HepG2 (cell line): ENCODE measurements at regions not wholly inside any gene's neighbourhood (a gene's known extent, or its start where the extent isn't known, plus 50 kb on each side); places are given as distances from the start of the nearest gene placed in this dataset.

Source experiments
- ATAC-seq: fragments of 200-7000 bp; cut with Tn5 transposase; 3 replicates; pipeline ENCODE4 v1.9.1; 2020; ENCODE audit warnings: mild to moderate bottlenecking, moderate library complexity
- BruUV-seq: library from RNA; stranded (reverse); fragments of 400-500 nt; replicated peaks from 2 replicates; lab custom pipeline; 2021; lab: Mats Ljungman, UMichigan
- CTCF ChIA-PET: fragments of 300-600 bp; formaldehyde crosslinking; extraction: SDS; loops from one replicate; lab custom pipeline; 2021; ENCODE audit warnings: low total read pairs, inconsistent platforms, low intra/inter-chr PET ratio; lab: Yijun Ruan, JAX
- POLR2A ChIA-PET: fragments of 350-600 bp; sonication (Branson Sonifier 250); formaldehyde crosslinking; loops from one replicate; lab custom pipeline; 2020; ENCODE audit warnings: antibody characterized with exemption, inconsistent platforms; lab: Yijun Ruan, JAX
- DNase-seq: peaks from one replicate; pipeline ENCODE4 v3.0.0-alpha.2; 2015; ENCODE audit warnings: low spot score
- FAIRE-seq: peaks from 3 replicates; lab custom pipeline; 2011; peaks lifted over from hg19 to GRCh38; lab: Jason Lieb, UNC
- H2AFZ ChIP-seq: one replicate; pipeline ENCODE4 v1.6.1; 2011; ENCODE audit warnings: low read length, inconsistent platforms
- H3K27ac ChIP-seq: fragments of 300-600 bp; 3 replicates; pipeline ENCODE4 v1.8.0; 2011; ENCODE audit warnings: mixed run types, mild to moderate bottlenecking, mixed read lengths, low read length, inconsistent platforms; ENCODE audit not compliant: insufficient read depth; ENCODE audit errors: extremely low read length
- H3K27me3 ChIP-seq, 2 experiments: fragments of 200-600 bp in 1 of 2; 2 replicates in 1 of 2; 3 replicates in 1 of 2; pipeline versions ENCODE4 v1.6.0 to v1.8.0; 2011; ENCODE audit warnings: low read length in 2 of 2, mild to moderate bottlenecking in 2 of 2, moderate library complexity in 2 of 2, inconsistent platforms in 1 of 2; ENCODE audit not compliant: insufficient read depth in 2 of 2, control insufficient read depth in 1 of 2
- H3K36me3 ChIP-seq, 2 experiments: fragments of 200-600 bp in 1 of 2; replicated peaks in 1 of 2; 2 replicates in 1 of 2; 3 replicates in 1 of 2; pipeline versions ENCODE4 v1.5.1 to v1.8.0; 2011; ENCODE audit warnings: low read length in 2 of 2, inconsistent platforms in 1 of 2; ENCODE audit not compliant: insufficient read depth in 2 of 2, control insufficient read depth in 1 of 2
- H3K4me1 ChIP-seq: 2 replicates; pipeline ENCODE4 v1.5.1; 2012; ENCODE audit warnings: low read length, inconsistent platforms; ENCODE audit not compliant: insufficient read depth
- H3K4me2 ChIP-seq: 2 replicates; pipeline ENCODE4 v1.6.0; 2011; ENCODE audit warnings: low read depth, low read length, inconsistent platforms
- H3K4me3 ChIP-seq, 3 experiments: fragments of 200-600 bp in 1 of 3; sonication (generic), shearing (Covaris generic) in 1 of 3; replicated peaks in 1 of 3; 2 replicates each; pipeline ENCODE4 v1.5.1; 2011 to 2016; ENCODE audit warnings: low read length in 3 of 3, inconsistent platforms in 2 of 3, low read depth in 2 of 3, mild to moderate bottlenecking in 2 of 3, control low read depth in 1 of 3, mixed read lengths in 1 of 3; ENCODE audit not compliant: insufficient read depth in 1 of 3
- H3K79me2 ChIP-seq: one replicate; pipeline ENCODE4 v1.6.1; 2011; ENCODE audit warnings: low read length, inconsistent platforms; ENCODE audit not compliant: insufficient read depth
- H3K9ac ChIP-seq: 2 replicates; pipeline ENCODE4 v1.6.0; 2011; ENCODE audit warnings: mild to moderate bottlenecking, low read depth, low read length, inconsistent platforms; ENCODE audit not compliant: insufficient read depth
- H3K9me3 ChIP-seq: 2 replicates; pipeline ENCODE4 v1.5.1; 2012; ENCODE audit warnings: mild to moderate bottlenecking, low read length
- H4K20me1 ChIP-seq: 2 replicates; pipeline ENCODE4 v1.6.0; 2011; ENCODE audit warnings: inconsistent platforms, mild to moderate bottlenecking, low read length, moderate library complexity; ENCODE audit not compliant: insufficient read depth
- AHR ChIP-seq: IDR thresholded peaks from 2 replicates; pipeline ENCODE4 v1.6.1; 2018; ENCODE audit warnings: missing genetic modification reagents, missing compliant biosample characterization
- KAT2B ChIP-seq: fragments of 150-350 bp; IDR thresholded peaks from 2 replicates; pipeline ENCODE4 v1.6.1; 2014; ENCODE audit warnings: low read depth, low read length, borderline replicate concordance
- KAT8 ChIP-seq: IDR thresholded peaks from 2 replicates; pipeline ENCODE4 v1.6.1; 2016; ENCODE audit warnings: missing genetic modification reagents, missing compliant biosample characterization
- RCOR2 ChIP-seq: IDR thresholded peaks from 2 replicates; pipeline ENCODE4 v1.6.1; 2016; ENCODE audit warnings: missing biosample characterization, missing genetic modification reagents
- THAP11 ChIP-seq: IDR thresholded peaks from 2 replicates; pipeline ENCODE4 v1.6.1; 2016; ENCODE audit warnings: missing biosample characterization, missing genetic modification reagents
- TOE1 ChIP-seq: sonication (generic); formaldehyde crosslinking; IDR thresholded peaks from 2 replicates; pipeline ENCODE4 v1.4.0; 2020; ENCODE audit warnings: mild to moderate bottlenecking, missing genetic modification reagents
- ZFP90 ChIP-seq: sonication (generic); formaldehyde crosslinking; IDR thresholded peaks from 2 replicates; pipeline ENCODE4 v1.8.0; 2022; ENCODE audit warnings: missing genetic modification reagents, mild to moderate bottlenecking, inconsistent platforms, borderline replicate concordance
- ZNF10 ChIP-seq: sonication (generic); formaldehyde crosslinking; IDR thresholded peaks from 2 replicates; pipeline ENCODE4 v1.4.0; 2020; ENCODE audit warnings: mild to moderate bottlenecking, low read depth, missing genetic modification reagents, borderline replicate concordance
- ZNF510 ChIP-seq: sonication (generic); formaldehyde crosslinking; IDR thresholded peaks from 2 replicates; pipeline ENCODE4 v1.4.0; 2020; ENCODE audit warnings: low read depth, mild to moderate bottlenecking, missing genetic modification reagents
- ZNF614 ChIP-seq: IDR thresholded peaks from 2 replicates; pipeline ENCODE4 v1.6.1; 2018; ENCODE audit warnings: missing biosample characterization, missing genetic modification reagents, inconsistent platforms, borderline replicate concordance
- ZNF616 ChIP-seq: sonication (generic); formaldehyde crosslinking; IDR thresholded peaks from 2 replicates; pipeline ENCODE4 v1.5.0; 2020; ENCODE audit warnings: low read depth, mild to moderate bottlenecking, missing genetic modification reagents
- ZSCAN30 ChIP-seq: sonication (generic); formaldehyde crosslinking; IDR thresholded peaks from 2 replicates; pipeline ENCODE4 v1.5.0; 2020; ENCODE audit warnings: mild to moderate bottlenecking, missing genetic modification reagents
- WGBS: methylation state at CpG from one replicate; pipeline ENCODE4 v1.1.6; 2017; ENCODE audit warnings: low lambda C conversion rate; 5-methylcytosine and 5-hydroxymethylcytosine counted together
- in situ Hi-C: cut with HindIII; loops from 2 replicates; pipeline ENCODE4 v1.10.0; 2017; ENCODE audit warnings: low pct_unique_long_range_greater_than_20kb; ENCODE audit not compliant: extremely low pct_ligation_motif_present
- intact Hi-C: fragments of 100-400 bp; cut with micrococcal nuclease; formaldehyde crosslinking; loops from one replicate; pipeline ENCODE4 v1.10.0; 2022; ENCODE audit not compliant: unreplicated experiment
- TF ChIP-seq, protein P1 (sequence below): IDR thresholded peaks from 2 replicates; pipeline ENCODE4 v1.6.1; 2018; ENCODE audit warnings: missing genetic modification reagents, mild to moderate bottlenecking, missing compliant biosample characterization

DNA sequence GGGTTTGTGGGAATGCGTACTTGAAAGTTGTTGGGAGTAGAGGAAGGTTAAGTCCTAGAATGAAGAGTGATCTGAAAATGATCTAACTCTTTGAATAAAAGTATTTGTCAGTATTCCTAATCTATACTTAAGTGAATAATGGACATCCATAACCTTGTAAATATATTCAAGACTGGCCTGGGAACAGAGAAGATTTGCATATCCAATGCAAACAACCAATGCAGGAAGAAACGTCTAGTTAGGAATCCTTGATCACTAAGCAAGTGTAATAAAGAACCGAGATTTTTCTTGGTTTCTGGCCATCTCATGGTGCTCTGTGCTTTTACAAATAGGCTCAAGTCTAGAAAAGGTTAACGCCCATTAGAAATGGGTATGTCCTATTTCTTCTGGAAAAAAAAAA, 157.1 kb downstream of the RAB11FIP2 start:
- ChIA-PET CTCF (no interaction called here), POLR2A (no interaction called here)
- H3K79me2 ChIP-seq = no peaks in the 10 kb centered on the region
- H4K20me1 ChIP-seq = no peaks in the 10 kb centered on the region
- H3K36me3 ChIP-seq = no peaks in the 10 kb centered on the region
- ATAC-seq (no peak), DNase-seq (no peak), FAIRE-seq (no peak)
- H2AFZ ChIP-seq = no peak overlapping the region
- H3K27ac ChIP-seq = no peak overlapping the region
- no peaks in the 10 kb centered on the region for H3K9me3 ChIP-seq
- TF ChIP-seq AHR (no peak), ZNF510 (no peak), ZNF10 (CRISPR knock-in tag) (no peak), ZFP90 (CRISPR knock-in tag) (no peak), ZNF616 (CRISPR knock-in tag) (no peak), RCOR2 (no peak), ZNF614 (CRISPR knock-in tag) (no peak), THAP11 (CRISPR knock-in tag) (no peak), ZSCAN30 (no peak), KAT2B (no peak), KAT8 (CRISPR knock-in tag) (no peak), TOE1 (CRISPR knock-in tag) (no peak)
- TF ChIP-seq, protein P1, sequence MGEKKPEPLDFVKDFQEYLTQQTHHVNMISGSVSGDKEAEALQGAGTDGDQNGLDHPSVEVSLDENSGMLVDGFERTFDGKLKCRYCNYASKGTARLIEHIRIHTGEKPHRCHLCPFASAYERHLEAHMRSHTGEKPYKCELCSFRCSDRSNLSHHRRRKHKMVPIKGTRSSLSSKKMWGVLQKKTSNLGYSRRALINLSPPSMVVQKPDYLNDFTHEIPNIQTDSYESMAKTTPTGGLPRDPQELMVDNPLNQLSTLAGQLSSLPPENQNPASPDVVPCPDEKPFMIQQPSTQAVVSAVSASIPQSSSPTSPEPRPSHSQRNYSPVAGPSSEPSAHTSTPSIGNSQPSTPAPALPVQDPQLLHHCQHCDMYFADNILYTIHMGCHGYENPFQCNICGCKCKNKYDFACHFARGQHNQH (CRISPR knock-in tag) = no peak
- 13% methylated on average over 4 of the region's 4 CpGs for WGBS
- no peaks in the 10 kb centered on the region for H3K4me1 ChIP-seq
- no TSS peak for BruUV-seq
- H3K4me2 ChIP-seq = no peak overlapping the region
- intact Hi-C loops = no loop called here
- in situ Hi-C loops = no loop called here
- no peak overlapping the region for H3K9ac ChIP-seq
- H3K4me3 ChIP-seq = no peak overlapping the region
- peaks cover 0 to 14% of the 10 kb centered on the region in 2 experiments; a peak in 3 of 5 replicates for H3K27me3 ChIP-seq
